SU-DHL-6 (cell line): ENCODE measurements at regions not wholly inside any gene's neighbourhood (a gene's known extent, or its start where the extent isn't known, plus 50 kb on each side); places are given as distances from the start of the nearest gene placed in this dataset.

Experiments used
- EZH2phosphoT487 ChIP-seq: fragments of 200-600 bp; sonication (generic), shearing (Covaris generic); conservative IDR thresholded peaks from 2 replicates; pipeline ENCODE4 v1.6.1; 2018; ENCODE audit warnings: mild to moderate bottlenecking, antibody characterized with exemption, low read length, moderate library complexity, mixed read lengths
- TF ChIP-seq, protein P1 (sequence below): fragments of 200-600 bp; sonication (generic); IDR thresholded peaks from one replicate; pipeline ENCODE4 v1.5.1; 2017; ENCODE audit warnings: antibody characterized with exemption, mild to moderate bottlenecking, low read length, moderate library complexity; ENCODE audit not compliant: insufficient read depth, poor library complexity, severe bottlenecking

DNA sequence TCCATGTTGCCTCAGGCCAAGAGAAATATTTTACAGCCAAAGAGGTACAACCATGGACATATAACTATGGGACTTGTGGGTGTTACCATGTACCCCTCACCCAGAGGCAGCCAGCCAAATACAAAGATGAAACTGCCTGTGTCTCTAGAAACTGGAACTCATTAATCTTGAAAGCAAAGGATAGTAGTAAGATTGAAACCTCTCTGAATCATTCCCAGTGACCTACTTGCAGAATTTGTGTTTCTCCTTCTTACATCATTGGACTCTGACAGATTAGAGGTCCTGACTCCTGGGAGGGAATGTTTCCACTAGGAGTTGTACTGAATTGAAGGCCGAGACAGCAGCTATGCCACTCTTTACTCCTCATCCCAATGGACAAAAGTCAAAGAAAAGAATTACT, 257.4 kb upstream of the UBASH3B start:
- TF ChIP-seq, protein P1, sequence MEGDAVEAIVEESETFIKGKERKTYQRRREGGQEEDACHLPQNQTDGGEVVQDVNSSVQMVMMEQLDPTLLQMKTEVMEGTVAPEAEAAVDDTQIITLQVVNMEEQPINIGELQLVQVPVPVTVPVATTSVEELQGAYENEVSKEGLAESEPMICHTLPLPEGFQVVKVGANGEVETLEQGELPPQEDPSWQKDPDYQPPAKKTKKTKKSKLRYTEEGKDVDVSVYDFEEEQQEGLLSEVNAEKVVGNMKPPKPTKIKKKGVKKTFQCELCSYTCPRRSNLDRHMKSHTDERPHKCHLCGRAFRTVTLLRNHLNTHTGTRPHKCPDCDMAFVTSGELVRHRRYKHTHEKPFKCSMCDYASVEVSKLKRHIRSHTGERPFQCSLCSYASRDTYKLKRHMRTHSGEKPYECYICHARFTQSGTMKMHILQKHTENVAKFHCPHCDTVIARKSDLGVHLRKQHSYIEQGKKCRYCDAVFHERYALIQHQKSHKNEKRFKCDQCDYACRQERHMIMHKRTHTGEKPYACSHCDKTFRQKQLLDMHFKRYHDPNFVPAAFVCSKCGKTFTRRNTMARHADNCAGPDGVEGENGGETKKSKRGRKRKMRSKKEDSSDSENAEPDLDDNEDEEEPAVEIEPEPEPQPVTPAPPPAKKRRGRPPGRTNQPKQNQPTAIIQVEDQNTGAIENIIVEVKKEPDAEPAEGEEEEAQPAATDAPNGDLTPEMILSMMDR: no peak
- TF ChIP-seq EZH2phosphoT487: no peak
